GM20000 (cell line): ENCODE measurements at regions not wholly inside any gene's neighbourhood (a gene's known extent, or its start where the extent isn't known, plus 50 kb on each side); places are given as distances from the start of the nearest gene placed in this dataset.

ENCODE experiments used
- DNase-seq: peaks from one replicate; pipeline ENCODE4 v3.0.0; 2012; ENCODE audit warnings: low spot score
- CTCF ChIP-seq: IDR thresholded peaks from 2 replicates; pipeline ENCODE4 v1.5.1; 2012; ENCODE audit warnings: mild to moderate bottlenecking, control low read depth; ENCODE audit errors: extremely low read depth, missing control alignments

DNA sequence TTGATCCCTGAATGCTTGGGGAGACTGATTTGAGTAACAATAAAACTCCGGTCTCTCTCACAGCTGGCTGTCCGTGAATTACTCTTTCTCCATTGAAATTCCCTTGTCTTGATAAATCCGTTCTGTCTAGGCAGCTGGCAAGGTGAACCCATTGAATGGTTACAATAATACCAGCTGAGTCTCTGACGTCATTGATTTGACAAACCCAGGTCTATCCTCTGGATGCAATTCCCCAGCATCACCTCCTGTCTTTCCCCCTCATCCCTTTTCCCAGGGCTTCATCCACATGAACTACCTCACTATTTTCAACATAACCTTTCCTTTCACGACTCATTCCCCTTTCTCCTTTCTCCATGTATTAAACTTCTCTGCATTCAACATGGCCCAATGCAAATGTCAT, 98.7 kb upstream of the TMEM132C start:
- TF ChIP-seq CTCF, result no peak
- DNase-seq, result no peak

DNA sequence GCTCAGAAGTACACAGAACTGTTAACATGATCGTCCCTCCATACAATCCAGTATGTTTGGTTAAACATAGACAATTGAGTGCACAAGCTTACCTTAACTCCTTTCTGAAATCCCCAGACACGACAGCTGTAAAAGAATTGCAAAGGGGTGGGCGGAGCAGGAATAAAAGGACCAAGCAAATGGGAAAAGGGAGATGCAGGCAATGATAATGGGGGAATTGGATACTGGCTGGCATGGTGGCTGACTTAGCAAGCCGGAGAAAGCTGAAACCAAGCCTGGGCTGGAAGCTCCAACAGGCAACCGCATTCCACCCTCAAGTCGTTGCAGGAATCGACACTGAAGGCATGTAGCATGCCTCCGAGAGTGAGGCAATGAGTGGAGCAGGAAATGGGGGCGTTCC, 96.8 kb upstream of the TMEM132C start:
- no peak for TF ChIP-seq CTCF
- no peak for DNase-seq

GRCh38 chr12:128178565-128178964, 88.4 kb upstream of the TMEM132C start:
- no peak for TF ChIP-seq CTCF
- no peak for DNase-seq

DNA sequence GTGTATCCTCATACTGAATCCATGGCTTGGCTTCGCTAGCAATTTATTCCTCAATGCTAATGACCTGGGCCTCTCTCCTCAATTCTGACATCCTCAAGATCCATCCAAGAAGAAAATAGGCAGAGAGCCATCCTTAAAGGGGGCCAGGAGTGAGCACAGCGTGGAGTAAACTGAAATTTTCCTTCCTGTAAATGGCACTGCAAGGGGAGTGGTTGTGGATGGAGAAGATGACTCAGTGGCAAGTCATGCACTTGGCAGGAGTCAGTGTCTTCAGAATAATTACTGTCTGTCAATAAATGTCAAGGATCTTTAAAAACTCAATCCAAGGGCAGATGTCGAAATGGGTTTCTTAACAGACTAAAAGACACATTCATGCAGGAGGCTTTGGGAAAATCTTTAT, 88.0 kb upstream of the TMEM132C start:
- DNase-seq, result no peak
- no peak for TF ChIP-seq CTCF

- TF ChIP-seq CTCF, result no peak
- DNase-seq, result no peak
Measured at GRCh38 chr12:128180166-128180565, 86.8 kb upstream of the TMEM132C start.

GRCh38 chr12:128190052-128190451, 76.9 kb upstream of the TMEM132C start:
- no peak for TF ChIP-seq CTCF
- DNase-seq, result no peak

- DNase-seq, result no peak
- no peak for TF ChIP-seq CTCF
Measured at GRCh38 chr12:128190614-128191013, 76.4 kb upstream of the TMEM132C start.
